ENCODE measurements at regions not wholly inside any gene's neighbourhood (a gene's known extent, or its start where the extent isn't known, plus 50 kb on each side); places are given as distances from the start of the nearest gene placed in this dataset.

DNA sequence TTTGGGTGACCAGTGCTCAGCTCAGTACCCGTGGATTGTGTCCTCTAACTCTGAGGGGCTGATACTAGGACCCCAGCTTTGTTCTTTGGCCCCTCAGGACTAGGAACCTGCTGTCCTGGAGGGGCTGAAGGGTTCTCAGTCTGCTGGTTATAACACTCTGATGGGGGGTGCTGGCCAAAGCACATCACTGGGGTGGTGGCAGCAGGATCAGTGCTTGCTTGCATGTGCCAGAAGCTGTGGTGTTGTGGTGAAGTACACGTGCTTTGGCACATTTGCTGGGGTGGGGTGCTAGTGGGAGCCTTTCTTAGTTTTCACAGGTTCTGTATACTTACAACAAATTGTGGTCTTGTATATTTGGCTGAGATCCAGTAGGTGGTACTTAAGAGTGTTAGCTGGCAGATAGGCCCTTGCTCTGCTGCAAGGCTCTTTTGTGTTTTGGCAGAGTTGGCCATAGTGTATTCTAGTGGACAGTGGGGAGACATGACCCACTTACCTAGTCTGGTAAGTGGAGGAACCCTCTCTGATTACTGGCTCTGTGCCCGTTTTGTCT, 344.3 kb downstream of the EDEM1 start:
- H3K4me1 ChIP-seq (replicated peaks in 1 of 2; ENCODE audit: control insufficient read depth in 2 of 2, insufficient read depth in 2 of 2, low read length in 2 of 2) = peaks cover 0 to 4% of the 10 kb centered on the region in 2 experiments; a peak in 1 of 5 replicates
- FAIRE-seq = no peak
- ChIA-PET POLR2A (interaction anchor here (0.6 to 1.0 kb wide), 2 partner anchors 77 to 222 kb away, joined by 3 read pairs; no protein-coding TSS in a partner anchor), CTCF (ENCODE audit: low intra/inter-chr PET ratio) (no interaction called here)
- H3K9me1 ChIP-seq (ENCODE audit: control insufficient read depth, insufficient read depth, low read length) = no peaks in the 10 kb centered on the region
- 0 out of 2 replicates have a peak, but pooled peaks have one; percentile 5 for TF ChIP-seq NFIX (CRISPR knock-in tag; IDR thresholded peaks at IDR 0.05; ENCODE audit: low read depth)
- TF ChIP-seq MYC (IDR thresholded peaks at IDR 0.05; ENCODE audit: low read depth, low read length) = no peak
- 0 out of 2 replicates have a peak, but pooled peaks have one; percentile 27 for TF ChIP-seq MYC (CRISPR knock-in tag; IDR thresholded peaks at IDR 0.05; ENCODE audit: borderline replicate concordance, low read depth)
- TF ChIP-seq POLR2H (tag; IDR thresholded peaks at IDR 0.05; ENCODE audit: low read depth) = no peak
- TF ChIP-seq PHB (CRISPR knock-in tag; IDR thresholded peaks at IDR 0.05) = no peak
- no peak for TF ChIP-seq ZNF324 (CRISPR knock-in tag; IDR thresholded peaks at IDR 0.05)
- peak; percentile 49 for TF ChIP-seq NFIC (IDR thresholded peaks at IDR 0.05)
- intact Hi-C loops (cut with micrococcal nuclease) (no loop called here), in situ Hi-C loops (cut with MboI) (no loop called here)
- no peaks in the 10 kb centered on the region for H3K79me2 ChIP-seq (ENCODE audit: control insufficient read depth, insufficient read depth, low read length)
- no TSS peak for BruUV-seq (replicated peaks)
- H3K9ac ChIP-seq (ENCODE audit: insufficient read depth in 1 of 2, low read depth in 2 of 2, low read length in 2 of 2) = no peak overlapping the region
- H3K27ac ChIP-seq (ENCODE audit: extremely low read depth, low read depth, low read length) = no peak overlapping the region
- no peak overlapping the region for H3K4me2 ChIP-seq (ENCODE audit: insufficient read depth, low read length)
- ATAC-seq = peak; percentile 54
- no peak for DNase-seq (ENCODE audit: extremely low read depth in 1 of 4, low spot score in 3 of 4)
- H3K4me3 ChIP-seq = no peak overlapping the region
- no peaks in the 10 kb centered on the region for H3K27me3 ChIP-seq (ENCODE audit: control insufficient read depth in 2 of 2, insufficient read depth in 2 of 2, low read length in 2 of 2)
- H3K9me3 ChIP-seq (replicated peaks; ENCODE audit: control insufficient read depth, insufficient read depth, low read depth, low read length) = no peaks in the 10 kb centered on the region
- H2AFZ ChIP-seq (ENCODE audit: low read depth, low read length) = peak overlapping the region; percentile 30; the same call in 1 of the 2 replicates
- 36% methylated on average over 3 of the region's 3 CpGs for WGBS (ENCODE audit: insufficient coverage, low coverage, missing lambda C conversion rate)
- H4K20me1 ChIP-seq (replicated peaks; ENCODE audit: control insufficient read depth, insufficient read depth, low read length) = no peaks in the 10 kb centered on the region
- no peaks in the 10 kb centered on the region for H3K36me3 ChIP-seq (ENCODE audit: control insufficient read depth, insufficient read depth, low read length)

DNA sequence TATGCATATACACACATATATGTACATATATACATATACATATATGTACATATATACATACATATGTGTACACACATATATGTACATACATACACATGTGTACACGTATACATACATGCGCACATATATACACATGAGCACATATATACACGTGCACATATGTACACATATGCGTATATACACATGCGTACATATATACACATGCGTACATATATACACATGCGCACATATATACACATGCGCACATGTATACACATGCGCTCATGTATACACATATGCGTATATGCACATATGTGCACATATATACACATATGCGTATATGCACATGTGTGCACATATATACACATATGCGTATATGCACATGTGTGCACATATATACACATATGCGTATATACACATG, 353.0 kb downstream of the EDEM1 start:
- H3K9me1 ChIP-seq (ENCODE audit: control insufficient read depth, insufficient read depth, low read length) = no peaks in the 10 kb centered on the region
- no peak for TF ChIP-seq ZNF23 (CRISPR knock-in tag; IDR thresholded peaks at IDR 0.05)

More for the DNA sequence above, 353.0 kb downstream of the EDEM1 start:
- peaks cover 7% of the 10 kb centered on the region for H3K9me3 ChIP-seq (replicated peaks; ENCODE audit: control insufficient read depth, insufficient read depth, low read depth, low read length)
- 90% methylated on average over 13 of the region's 13 CpGs for WGBS (ENCODE audit: insufficient coverage, low coverage, missing lambda C conversion rate)
- H3K27ac ChIP-seq (ENCODE audit: extremely low read depth, low read depth, low read length) = no peak overlapping the region
- H3K9ac ChIP-seq (ENCODE audit: insufficient read depth in 1 of 2, low read depth in 2 of 2, low read length in 2 of 2) = no peak overlapping the region
- POLR2A ChIA-PET = no interaction called here
- no peaks in the 10 kb centered on the region for H3K27me3 ChIP-seq (ENCODE audit: control insufficient read depth in 2 of 2, insufficient read depth in 2 of 2, low read length in 2 of 2)
- DNase-seq (ENCODE audit: extremely low read depth in 1 of 4, low spot score in 3 of 4) = no peak
- H3K4me3 ChIP-seq = no peak overlapping the region
- H3K4me1 ChIP-seq (replicated peaks in 1 of 2; ENCODE audit: control insufficient read depth in 2 of 2, insufficient read depth in 2 of 2, low read length in 2 of 2) = no peaks in the 10 kb centered on the region
- in situ Hi-C loops (cut with MboI) (no loop called here), intact Hi-C loops (cut with micrococcal nuclease) (no loop called here)
- no peak overlapping the region for H2AFZ ChIP-seq (ENCODE audit: low read depth, low read length)
- BruUV-seq (replicated peaks) = no TSS peak
- H3K36me3 ChIP-seq (ENCODE audit: control insufficient read depth, insufficient read depth, low read length) = no peaks in the 10 kb centered on the region
- no peak for ATAC-seq
- no peak overlapping the region for H3K4me2 ChIP-seq (ENCODE audit: insufficient read depth, low read length)
- no peaks in the 10 kb centered on the region for H3K79me2 ChIP-seq (ENCODE audit: control insufficient read depth, insufficient read depth, low read length)
- FAIRE-seq = no peak
- no peaks in the 10 kb centered on the region for H4K20me1 ChIP-seq (replicated peaks; ENCODE audit: control insufficient read depth, insufficient read depth, low read length)
- CTCF ChIA-PET (ENCODE audit: low intra/inter-chr PET ratio) = no interaction called here
